Ascending aorta (tissue), 2 donors: ENCODE measurements at regions not wholly inside any gene's neighbourhood (a gene's known extent, or its start where the extent isn't known, plus 50 kb on each side); places are given as distances from the start of the nearest gene placed in this dataset.

Experiments
- DNase-seq, 2 donors: peaks; one replicate each; pipeline ENCODE4 v3.0.0-alpha.2; 2019; ENCODE audit warnings: low spot score in 2 of 2
- H3K27ac ChIP-seq, 2 donors: fragments of 200-600 bp; sonication (generic); one replicate each; pipeline ENCODE4 v1.5.1; 2016 to 2017; ENCODE audit warnings: mild to moderate bottlenecking in 1 of 2
- H3K27me3 ChIP-seq: fragments of 200-600 bp; sonication (generic); one replicate; pipeline ENCODE4 v1.5.1; 2017
- H3K36me3 ChIP-seq, 2 donors: fragments of 200-600 bp; sonication (generic); one replicate each; pipeline ENCODE4 v1.5.1; 2016
- H3K4me1 ChIP-seq, 2 donors: fragments of 200-600 bp; sonication (generic); one replicate each; pipeline ENCODE4 v1.5.1; 2016 to 2017; ENCODE audit warnings: mild to moderate bottlenecking in 1 of 2
- H3K4me3 ChIP-seq, 2 donors: fragments of 200-600 bp; sonication (generic); one replicate each; pipeline ENCODE4 v1.5.1; 2016 to 2017; ENCODE audit warnings: mild to moderate bottlenecking in 1 of 2
- H3K9me3 ChIP-seq, 2 donors: fragments of 200-600 bp; sonication (generic); one replicate each; pipeline ENCODE4 v1.5.1; 2016
- intact Hi-C: fragments of 100-400 bp; cut with DNase I; formaldehyde crosslinking; loops from one replicate; pipeline ENCODE4 v1.15.1; 2023
- TF ChIP-seq, protein P1 (sequence below), 3 experiments: fragments of 200-600 bp in 2 of 3; fragments of 450-650 bp in 1 of 3; sonication (generic) in 2 of 3; IDR thresholded peaks; one replicate each; pipeline ENCODE4 v1.5.1; 2016 to 2019; ENCODE audit warnings: antibody characterized with exemption in 3 of 3, mild to moderate bottlenecking in 1 of 3, moderate library complexity in 1 of 3

DNA sequence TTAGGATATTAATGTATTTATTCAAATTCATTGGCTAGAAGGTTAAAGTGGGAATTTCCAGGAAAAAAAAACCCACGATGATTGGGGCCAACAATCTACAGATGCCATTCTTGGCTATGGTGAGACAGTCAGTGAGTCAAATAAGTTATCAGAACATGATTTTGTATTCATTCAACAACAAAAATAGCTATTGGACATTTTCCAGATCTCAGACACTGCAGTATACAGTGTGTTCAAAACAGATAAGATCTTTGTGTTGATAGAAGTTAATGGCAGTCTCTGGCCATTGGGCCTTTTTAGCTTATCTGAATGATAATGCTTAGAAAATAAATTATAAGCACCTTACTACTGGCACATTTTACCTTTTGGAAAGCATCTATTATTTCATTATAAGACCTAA is 547.7 kb downstream of the MAT2B start:
- Histone ChIP-seq H3K9me3 (no peaks in the 10 kb centered on the region), H3K27me3 (no peaks in the 10 kb centered on the region), H3K4me1 (no peaks in the 10 kb centered on the region), H3K27ac (no peak overlapping the region), H3K4me3 (no peak overlapping the region), H3K36me3 (no peaks in the 10 kb centered on the region)
- TF ChIP-seq, protein P1, sequence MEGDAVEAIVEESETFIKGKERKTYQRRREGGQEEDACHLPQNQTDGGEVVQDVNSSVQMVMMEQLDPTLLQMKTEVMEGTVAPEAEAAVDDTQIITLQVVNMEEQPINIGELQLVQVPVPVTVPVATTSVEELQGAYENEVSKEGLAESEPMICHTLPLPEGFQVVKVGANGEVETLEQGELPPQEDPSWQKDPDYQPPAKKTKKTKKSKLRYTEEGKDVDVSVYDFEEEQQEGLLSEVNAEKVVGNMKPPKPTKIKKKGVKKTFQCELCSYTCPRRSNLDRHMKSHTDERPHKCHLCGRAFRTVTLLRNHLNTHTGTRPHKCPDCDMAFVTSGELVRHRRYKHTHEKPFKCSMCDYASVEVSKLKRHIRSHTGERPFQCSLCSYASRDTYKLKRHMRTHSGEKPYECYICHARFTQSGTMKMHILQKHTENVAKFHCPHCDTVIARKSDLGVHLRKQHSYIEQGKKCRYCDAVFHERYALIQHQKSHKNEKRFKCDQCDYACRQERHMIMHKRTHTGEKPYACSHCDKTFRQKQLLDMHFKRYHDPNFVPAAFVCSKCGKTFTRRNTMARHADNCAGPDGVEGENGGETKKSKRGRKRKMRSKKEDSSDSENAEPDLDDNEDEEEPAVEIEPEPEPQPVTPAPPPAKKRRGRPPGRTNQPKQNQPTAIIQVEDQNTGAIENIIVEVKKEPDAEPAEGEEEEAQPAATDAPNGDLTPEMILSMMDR (IDR thresholded peaks at IDR 0.05): no peak
- intact Hi-C loops: no loop called here
- DNase-seq: no peak

DNA sequence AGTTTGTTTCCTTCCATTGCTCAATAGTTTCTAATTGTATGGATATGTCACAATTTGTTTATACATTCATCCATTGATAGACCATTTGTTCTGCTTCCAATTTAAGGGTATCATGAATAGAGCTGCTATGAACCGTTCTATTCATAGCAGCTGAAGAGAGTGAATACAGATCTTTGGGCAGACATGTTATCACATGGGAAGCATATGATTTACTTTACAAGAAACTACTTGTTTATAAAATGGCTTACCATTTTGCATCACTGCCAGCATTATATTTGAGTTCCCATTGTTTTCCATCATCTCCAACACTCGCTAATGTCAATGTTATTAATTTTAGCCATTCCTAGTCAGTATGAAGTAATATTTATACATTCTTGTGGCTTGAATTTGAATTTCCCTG is 549.0 kb downstream of the MAT2B start:
- H3K36me3 ChIP-seq: no peaks in the 10 kb centered on the region
- no peaks in the 10 kb centered on the region for H3K27me3 ChIP-seq
- H3K4me3 ChIP-seq: no peak overlapping the region
- H3K9me3 ChIP-seq: no peaks in the 10 kb centered on the region
- no peaks in the 10 kb centered on the region for H3K4me1 ChIP-seq
- intact Hi-C loops: no loop called here
- DNase-seq: no peak
- no peak overlapping the region for H3K27ac ChIP-seq
- TF ChIP-seq, protein P1 (IDR thresholded peaks at IDR 0.05): no peak

DNA sequence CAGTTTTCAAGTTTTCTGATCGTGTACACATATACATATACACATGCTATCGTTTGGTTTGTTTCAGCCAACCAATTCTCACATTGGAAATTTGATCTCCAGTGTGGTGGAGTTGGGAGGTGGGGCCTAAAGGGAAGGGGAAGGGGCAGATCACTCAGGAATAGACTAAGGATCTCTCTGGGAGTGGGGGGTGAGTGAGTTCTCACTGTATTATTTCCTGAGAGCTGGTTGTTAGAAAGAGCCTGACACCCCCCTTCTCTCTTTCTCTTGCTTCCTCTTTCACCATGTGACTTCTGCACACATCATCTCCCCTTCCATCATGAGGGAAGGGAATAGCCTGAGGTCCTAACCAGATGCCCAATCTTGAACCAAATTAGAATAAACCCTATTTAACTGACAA is 551.7 kb downstream of the MAT2B start:
- TF ChIP-seq, protein P1 (IDR thresholded peaks at IDR 0.05): no peak
- no peak overlapping the region for H3K4me3 ChIP-seq
- no peaks in the 10 kb centered on the region for H3K9me3 ChIP-seq
- intact Hi-C loops: no loop called here
- H3K36me3 ChIP-seq: no peaks in the 10 kb centered on the region
- no peaks in the 10 kb centered on the region for H3K4me1 ChIP-seq
- no peak for DNase-seq
- no peaks in the 10 kb centered on the region for H3K27me3 ChIP-seq
- H3K27ac ChIP-seq: no peak overlapping the region

DNA sequence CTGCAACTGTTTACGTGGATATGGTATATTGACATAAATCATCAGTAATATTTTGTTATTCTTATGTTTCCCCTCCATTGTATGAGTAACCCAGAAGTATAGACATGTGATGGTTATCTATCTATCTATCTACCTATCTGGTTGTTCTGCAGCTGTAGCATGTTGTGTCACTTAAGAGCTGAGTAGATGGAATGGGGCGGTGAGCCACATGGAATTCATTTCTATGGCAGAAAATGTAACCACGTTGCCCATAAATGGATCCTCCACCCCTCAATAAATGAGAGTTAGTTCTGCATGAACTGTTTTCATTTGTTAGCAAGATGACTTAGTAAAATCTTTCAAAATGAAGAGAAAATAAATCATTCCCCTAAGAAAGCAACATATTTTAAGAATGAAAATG is 553.2 kb downstream of the MAT2B start:
- no peak overlapping the region for H3K4me3 ChIP-seq
- intact Hi-C loops: no loop called here
- DNase-seq: no peak
- H3K9me3 ChIP-seq: no peaks in the 10 kb centered on the region
- no peaks in the 10 kb centered on the region for H3K27me3 ChIP-seq
- no peaks in the 10 kb centered on the region for H3K4me1 ChIP-seq
- no peak overlapping the region for H3K27ac ChIP-seq
- TF ChIP-seq, protein P1 (IDR thresholded peaks at IDR 0.05): no peak
- no peaks in the 10 kb centered on the region for H3K36me3 ChIP-seq

DNA sequence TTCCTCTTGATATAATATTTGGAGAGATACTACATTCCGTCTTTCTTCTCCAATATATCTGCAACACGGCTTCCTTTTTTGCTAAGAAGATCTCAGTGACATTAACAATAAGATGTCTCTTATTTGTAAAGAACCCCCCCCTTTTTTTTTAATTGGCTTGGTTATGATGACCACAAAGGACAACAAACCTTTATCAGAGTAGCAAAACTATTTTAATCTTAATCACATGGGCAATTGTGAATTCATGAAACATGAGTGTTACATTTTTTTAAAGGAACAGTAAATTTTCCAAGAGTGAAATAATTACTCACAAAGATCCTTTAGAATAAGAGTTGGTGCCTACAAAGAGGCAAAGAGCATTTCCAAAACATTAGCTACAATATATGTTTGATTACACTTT is 554.1 kb downstream of the MAT2B start:
- H3K27ac ChIP-seq: no peak overlapping the region
- no peaks in the 10 kb centered on the region for H3K9me3 ChIP-seq
- no peaks in the 10 kb centered on the region for H3K4me1 ChIP-seq
- H3K4me3 ChIP-seq: no peak overlapping the region
- no peaks in the 10 kb centered on the region for H3K27me3 ChIP-seq
- intact Hi-C loops: no loop called here
- TF ChIP-seq, protein P1 (IDR thresholded peaks at IDR 0.05): no peak
- H3K36me3 ChIP-seq: no peaks in the 10 kb centered on the region
- no peak for DNase-seq

DNA sequence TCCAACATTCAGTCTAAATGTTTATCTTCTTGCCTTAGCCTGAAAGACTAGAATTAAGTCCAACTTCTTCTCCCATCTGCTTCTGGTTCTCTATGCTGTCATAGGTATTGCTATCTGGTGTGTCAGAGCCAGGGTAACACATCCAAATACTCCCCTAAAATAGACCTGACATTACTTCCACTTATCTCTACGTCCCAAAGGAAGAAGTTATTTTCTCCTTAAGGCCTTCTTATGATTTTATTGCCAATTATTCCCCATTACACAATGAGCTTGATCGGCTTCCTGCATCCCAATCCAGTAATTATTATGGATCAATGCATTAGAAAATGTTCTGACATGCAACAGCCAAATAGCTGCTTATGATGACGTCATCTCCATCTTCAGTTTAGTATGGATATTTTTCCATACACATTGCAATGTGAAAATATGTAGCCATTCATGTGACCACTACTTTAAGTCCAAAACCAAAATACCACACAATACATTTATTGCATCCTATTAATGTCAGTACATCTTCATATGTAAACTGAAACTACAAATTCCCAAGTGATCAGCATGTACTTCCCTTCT is 555.5 kb downstream of the MAT2B start:
- Histone ChIP-seq H3K4me3 (no peak overlapping the region), H3K4me1 (no peaks in the 10 kb centered on the region), H3K9me3 (no peaks in the 10 kb centered on the region), H3K36me3 (no peaks in the 10 kb centered on the region), H3K27me3 (no peaks in the 10 kb centered on the region), H3K27ac (no peak overlapping the region)
- intact Hi-C loops: no loop called here
- TF ChIP-seq, protein P1 (IDR thresholded peaks at IDR 0.05): no peak
- no peak for DNase-seq
